ENCODE measurements at regions not wholly inside any gene's neighbourhood (a gene's known extent, or its start where the extent isn't known, plus 50 kb on each side); places are given as distances from the start of the nearest gene placed in this dataset.

DNA sequence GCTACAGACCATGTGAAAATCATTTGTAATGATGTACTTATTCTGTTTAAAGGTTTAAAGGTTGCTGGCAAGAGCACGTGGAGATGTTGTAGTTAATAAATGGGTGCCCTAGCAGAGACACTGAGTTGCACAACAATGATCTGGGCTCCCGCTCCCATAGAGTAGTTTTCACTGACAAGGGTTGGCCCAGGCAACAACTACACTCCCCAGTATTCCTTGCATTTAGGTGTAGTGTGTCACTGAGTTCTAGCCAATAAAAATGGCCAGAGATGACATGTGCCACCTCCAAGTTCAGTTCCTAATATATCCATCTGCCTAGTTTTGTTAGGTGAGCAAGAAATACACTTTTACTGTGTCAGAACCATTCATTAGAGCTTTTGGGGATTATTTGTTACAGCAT is 392.1 kb upstream of the MTPN start:
- TF ChIP-seq, protein P1, sequence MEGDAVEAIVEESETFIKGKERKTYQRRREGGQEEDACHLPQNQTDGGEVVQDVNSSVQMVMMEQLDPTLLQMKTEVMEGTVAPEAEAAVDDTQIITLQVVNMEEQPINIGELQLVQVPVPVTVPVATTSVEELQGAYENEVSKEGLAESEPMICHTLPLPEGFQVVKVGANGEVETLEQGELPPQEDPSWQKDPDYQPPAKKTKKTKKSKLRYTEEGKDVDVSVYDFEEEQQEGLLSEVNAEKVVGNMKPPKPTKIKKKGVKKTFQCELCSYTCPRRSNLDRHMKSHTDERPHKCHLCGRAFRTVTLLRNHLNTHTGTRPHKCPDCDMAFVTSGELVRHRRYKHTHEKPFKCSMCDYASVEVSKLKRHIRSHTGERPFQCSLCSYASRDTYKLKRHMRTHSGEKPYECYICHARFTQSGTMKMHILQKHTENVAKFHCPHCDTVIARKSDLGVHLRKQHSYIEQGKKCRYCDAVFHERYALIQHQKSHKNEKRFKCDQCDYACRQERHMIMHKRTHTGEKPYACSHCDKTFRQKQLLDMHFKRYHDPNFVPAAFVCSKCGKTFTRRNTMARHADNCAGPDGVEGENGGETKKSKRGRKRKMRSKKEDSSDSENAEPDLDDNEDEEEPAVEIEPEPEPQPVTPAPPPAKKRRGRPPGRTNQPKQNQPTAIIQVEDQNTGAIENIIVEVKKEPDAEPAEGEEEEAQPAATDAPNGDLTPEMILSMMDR (IDR thresholded peaks at IDR 0.05): no peak
- TF ChIP-seq EP300 (IDR thresholded peaks at IDR 0.05): no peak

Data from upper lobe of left lung (tissue), 4 donors.